ENCODE measurements at regions not wholly inside any gene's neighbourhood (a gene's known extent, or its start where the extent isn't known, plus 50 kb on each side); places are given as distances from the start of the nearest gene placed in this dataset.

DNA sequence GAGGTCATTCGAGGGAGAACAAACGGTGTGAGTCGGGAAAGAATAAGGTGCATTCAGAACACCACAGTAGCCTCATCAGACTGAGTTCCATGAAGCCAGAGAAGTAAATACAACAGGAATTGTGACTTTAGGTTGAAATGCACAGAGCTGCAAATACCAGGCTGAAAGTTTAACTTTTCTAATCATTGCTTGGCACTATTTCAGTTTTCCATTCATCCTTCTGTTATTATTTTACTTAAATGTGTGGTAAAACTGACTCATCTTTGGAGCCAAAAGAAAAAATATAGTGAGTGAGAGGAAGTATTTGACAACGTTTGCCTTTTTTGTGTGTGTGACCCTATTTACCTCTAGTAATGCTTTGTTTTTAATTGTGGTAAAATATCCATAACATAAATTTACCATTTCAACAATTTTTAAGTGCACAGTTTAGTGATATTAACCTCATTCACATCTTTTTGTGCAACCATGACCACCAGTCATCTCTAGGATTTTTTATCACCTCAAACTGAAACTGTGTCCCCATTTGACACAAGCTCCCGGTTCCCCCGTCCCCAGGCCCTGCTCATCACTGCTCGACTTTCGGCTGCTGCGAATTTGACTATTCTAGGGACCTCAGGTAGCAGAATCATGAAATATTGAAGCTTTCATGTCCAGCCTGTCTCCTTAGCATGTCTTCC, 166.8 kb downstream of the HSD17B3 start:
- Histone ChIP-seq H3K27ac (no peak overlapping the region), H3K4me3 (no peak overlapping the region)
- DNase-seq (ENCODE audit: low spot score) = no peak
- TF ChIP-seq, protein P1, sequence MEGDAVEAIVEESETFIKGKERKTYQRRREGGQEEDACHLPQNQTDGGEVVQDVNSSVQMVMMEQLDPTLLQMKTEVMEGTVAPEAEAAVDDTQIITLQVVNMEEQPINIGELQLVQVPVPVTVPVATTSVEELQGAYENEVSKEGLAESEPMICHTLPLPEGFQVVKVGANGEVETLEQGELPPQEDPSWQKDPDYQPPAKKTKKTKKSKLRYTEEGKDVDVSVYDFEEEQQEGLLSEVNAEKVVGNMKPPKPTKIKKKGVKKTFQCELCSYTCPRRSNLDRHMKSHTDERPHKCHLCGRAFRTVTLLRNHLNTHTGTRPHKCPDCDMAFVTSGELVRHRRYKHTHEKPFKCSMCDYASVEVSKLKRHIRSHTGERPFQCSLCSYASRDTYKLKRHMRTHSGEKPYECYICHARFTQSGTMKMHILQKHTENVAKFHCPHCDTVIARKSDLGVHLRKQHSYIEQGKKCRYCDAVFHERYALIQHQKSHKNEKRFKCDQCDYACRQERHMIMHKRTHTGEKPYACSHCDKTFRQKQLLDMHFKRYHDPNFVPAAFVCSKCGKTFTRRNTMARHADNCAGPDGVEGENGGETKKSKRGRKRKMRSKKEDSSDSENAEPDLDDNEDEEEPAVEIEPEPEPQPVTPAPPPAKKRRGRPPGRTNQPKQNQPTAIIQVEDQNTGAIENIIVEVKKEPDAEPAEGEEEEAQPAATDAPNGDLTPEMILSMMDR (IDR thresholded peaks at IDR 0.05) = no peak

DNA sequence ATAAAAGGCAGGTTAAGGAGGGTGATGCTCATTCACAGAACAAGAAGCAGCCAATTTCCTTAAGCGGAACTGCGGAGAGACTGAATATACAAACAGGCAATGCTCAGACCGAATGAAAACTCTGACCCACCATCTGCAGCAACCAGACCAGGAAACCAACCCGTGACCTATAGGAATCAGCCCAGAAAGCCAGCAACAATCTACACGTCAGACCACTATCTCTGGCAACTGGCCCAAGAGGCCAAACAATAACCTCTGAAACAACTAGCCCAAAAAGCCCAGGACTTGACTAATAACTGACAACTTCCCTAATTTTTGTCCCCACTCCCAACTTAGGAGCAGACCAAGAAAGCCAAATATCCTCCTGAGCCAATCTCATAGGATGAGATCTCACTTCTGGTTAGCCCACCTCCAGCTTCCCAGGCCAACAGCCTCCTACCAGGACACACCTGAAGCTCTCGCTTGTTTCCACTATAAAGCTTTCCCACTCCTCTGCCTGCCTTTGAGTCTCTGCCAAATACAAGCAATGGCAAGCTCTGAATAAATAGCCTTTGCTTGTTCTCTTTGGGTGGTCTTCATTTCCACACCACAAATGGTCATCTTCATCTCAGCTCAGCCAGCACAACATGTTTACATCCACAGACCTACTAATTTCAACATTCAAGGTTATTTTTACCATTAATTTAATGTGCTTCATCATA, 168.5 kb downstream of the HSD17B3 start:
- TF ChIP-seq, protein P1 (IDR thresholded peaks at IDR 0.05) = no peak
- DNase-seq (ENCODE audit: low spot score) = no peak
- Histone ChIP-seq H3K27ac (no peak overlapping the region), H3K4me3 (no peak overlapping the region)

DNA sequence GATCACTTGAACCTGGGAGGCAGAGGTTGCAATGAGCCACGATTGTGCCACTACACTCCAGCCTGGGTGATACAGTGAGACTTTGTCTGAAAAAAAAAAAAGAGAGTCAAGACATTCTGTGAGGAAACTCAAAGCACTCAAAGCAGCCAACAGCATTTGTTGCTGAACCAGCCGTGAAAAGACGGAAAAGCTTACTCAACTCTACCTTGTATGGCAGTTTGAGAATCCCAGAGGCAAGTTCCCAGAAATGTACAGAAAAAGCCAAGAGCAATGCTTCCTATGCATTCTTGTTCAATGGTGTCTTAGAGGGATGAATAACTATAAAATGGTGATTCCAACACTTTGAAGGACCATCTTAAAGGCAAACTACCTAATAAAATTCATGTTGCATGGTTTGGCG, 170.2 kb downstream of the HSD17B3 start:
- TF ChIP-seq, protein P1 (IDR thresholded peaks at IDR 0.05) = no peak
- H3K27ac ChIP-seq = no peak overlapping the region

DNA sequence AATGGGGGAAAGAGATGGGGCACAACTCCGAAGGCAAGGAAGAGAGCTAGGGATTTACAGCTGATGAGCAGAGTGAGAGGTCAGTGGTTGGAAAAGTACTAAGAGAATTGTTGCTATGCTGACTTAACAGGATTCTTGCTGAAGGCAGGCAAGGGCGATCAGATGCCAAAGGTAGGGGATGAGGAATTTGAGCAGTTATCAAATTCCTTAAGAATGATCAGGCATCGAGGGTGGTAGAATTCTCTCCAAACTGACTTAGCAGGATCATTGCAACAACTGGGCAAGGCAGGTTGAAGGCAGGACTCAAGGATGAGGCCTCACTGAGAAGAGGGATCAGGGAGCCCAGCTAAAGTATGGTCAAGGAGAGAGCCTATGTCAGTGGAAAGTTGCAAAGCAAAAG, 171.0 kb downstream of the HSD17B3 start:
- DNase-seq (ENCODE audit: low spot score) = no peak
- Histone ChIP-seq H3K4me3 (no peak overlapping the region), H3K27ac (no peak overlapping the region)
- TF ChIP-seq, protein P1 (IDR thresholded peaks at IDR 0.05) = no peak

More for the DNA sequence above, 170.2 kb downstream of the HSD17B3 start:
- no peak for DNase-seq (ENCODE audit: low spot score)
- H3K4me3 ChIP-seq = no peak overlapping the region

DNA sequence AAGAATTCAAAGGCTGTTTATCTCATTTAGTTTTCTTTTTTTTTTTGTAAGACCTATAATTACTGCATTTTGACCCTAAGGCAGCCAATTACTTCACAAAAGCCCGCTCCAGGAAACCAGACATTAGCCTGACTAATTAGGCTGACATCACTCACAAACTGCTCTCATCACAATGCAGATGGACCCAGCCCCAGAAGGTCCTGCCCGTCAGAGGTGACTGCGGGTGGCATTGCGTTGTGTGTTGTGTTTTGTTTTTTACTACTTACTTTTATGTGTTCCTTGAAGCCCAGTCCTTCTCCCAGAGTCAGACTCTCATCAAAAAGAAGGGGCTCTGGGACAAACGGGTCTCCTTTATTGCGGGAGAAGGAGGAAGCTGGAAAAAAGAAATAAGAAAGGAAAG, 172.2 kb downstream of the HSD17B3 start:
- DNase-seq (ENCODE audit: low spot score) = no peak
- Histone ChIP-seq H3K4me3 (no peak overlapping the region), H3K27ac (no peak overlapping the region)
- TF ChIP-seq, protein P1 (IDR thresholded peaks at IDR 0.05) = no peak

DNA sequence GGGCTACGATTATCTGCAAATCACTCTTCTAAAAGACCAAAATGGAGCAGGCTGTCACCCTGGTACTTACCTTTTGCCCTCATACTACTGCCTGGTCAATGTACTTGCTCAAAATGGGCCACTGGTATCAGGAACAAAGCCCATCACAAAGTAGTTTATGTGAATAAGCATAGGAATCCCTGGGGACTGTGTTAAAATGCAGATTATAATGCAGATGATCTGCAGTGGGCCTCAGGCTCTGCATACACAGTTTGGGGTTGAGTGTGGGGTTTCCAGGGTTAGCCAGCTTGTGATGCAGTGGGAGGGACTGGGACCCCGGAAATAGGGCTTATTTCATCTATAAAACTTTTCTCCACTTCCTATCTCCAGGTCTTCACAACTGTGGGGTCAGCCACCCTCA, 173.1 kb downstream of the HSD17B3 start:
- no peak overlapping the region for H3K4me3 ChIP-seq
- H3K27ac ChIP-seq = no peak overlapping the region
- DNase-seq (ENCODE audit: low spot score) = no peak
- TF ChIP-seq, protein P1 (IDR thresholded peaks at IDR 0.05) = no peak
